HuH-7 (cell line): ENCODE measurements at regions not wholly inside any gene's neighbourhood (a gene's known extent, or its start where the extent isn't known, plus 50 kb on each side); places are given as distances from the start of the nearest gene placed in this dataset.
"Not testable (repeated sequence)": the region's sequence is repeated elsewhere in the genome, so short reads cannot be mapped to it uniquely, and the experiment has no call there.

Experiments used
- DNase-seq: peaks from one replicate; pipeline ENCODE4 v3.0.0; 2011; ENCODE audit warnings: low spot score

GRCh38 chr6:25181923-25182322, 97.3 kb upstream of the CARMIL1 start:
- DNase-seq, result no peak

- DNase-seq, result no peak
These were observed 92.3 kb upstream of the CARMIL1 start for GRCh38 chr6:25186919-25187318.

DNA sequence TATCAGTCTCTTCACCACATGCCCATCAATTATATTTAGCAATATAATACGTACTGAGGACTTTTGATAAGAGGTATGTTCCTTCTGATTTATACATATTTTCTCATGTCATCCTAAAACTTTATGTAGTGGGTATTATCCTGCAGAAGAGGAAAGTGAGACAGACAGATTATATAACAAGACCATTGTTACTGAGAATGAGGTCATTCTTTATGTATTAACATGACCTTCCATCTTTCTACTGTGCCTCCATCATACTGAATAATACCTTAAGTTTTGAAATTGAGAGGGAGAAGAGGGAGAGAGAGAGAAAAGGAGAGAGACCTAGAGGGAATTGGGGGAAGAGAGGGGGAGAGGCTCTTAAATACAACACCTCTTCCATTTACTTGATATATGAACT, 90.9 kb upstream of the CARMIL1 start:
- DNase-seq, result no peak

DNA sequence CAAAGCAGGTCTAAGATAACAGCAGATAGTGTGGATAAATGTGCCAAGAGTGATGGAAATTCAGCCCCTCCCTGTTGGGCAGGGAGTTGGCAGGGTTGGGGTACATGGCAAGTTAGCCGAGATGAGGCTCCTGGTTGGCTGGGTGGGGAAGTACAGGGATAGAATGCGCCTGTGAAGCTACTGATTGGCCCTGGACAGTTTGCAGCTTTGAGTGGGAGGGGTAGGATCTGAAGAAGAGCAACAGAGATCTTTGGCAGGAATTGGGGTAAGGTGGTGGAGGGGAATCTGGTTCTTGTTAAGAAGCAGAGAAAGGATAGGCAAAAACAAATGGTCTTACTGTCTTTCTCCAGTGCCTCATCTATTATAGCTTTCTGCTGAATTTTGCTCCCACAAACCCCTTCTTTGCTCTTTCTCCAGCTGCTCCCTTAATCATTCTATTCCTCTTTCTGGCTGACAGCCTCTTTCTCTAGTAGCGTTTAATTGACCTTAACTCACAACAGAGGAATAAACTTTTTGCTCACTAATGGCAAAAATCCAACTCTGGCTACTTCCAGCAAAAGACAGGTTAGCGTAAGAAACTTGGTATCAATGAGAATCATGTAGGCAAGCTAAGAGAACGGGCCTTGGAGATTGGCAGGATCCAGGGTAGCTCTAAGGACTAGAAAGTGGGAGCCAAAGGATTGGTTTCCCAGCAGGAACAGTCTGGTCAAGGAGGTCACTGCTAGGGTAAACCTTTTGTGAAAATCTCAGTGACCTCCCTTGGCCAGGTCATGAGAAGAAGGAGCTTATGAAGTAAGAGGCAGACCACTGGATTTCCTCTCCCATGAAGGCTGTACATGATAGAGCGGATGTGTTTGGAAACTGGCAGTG, 86.3 kb upstream of the CARMIL1 start:
- DNase-seq, result no peak

GRCh38 chr6:25193460-25194171, 85.6 kb upstream of the CARMIL1 start:
- DNase-seq, result no peak

DNA sequence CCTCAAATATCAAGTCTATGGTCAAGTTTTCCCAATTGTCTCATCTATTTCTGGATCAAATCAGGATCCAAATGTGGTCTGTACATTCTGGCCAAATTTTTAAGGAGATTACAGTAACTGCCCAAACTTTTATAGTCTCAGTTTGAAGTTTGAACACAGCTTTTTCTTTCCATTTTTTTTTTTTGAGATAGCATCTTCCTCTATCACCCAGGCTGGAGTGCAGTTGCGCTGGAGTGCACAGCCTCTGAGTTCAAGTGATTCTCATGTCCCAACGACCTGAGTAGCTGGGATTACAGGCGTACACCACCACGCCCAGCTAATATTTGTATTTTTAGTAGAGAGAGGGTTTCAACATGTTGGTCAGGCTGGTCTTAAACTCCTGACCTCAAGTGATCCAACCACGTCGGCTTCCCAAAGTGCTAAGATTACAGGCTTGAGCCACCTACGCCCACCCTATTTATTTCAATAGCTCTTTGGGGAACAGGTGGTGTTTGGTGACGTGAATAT, 84.9 kb upstream of the CARMIL1 start:
- no peak for DNase-seq

DNA sequence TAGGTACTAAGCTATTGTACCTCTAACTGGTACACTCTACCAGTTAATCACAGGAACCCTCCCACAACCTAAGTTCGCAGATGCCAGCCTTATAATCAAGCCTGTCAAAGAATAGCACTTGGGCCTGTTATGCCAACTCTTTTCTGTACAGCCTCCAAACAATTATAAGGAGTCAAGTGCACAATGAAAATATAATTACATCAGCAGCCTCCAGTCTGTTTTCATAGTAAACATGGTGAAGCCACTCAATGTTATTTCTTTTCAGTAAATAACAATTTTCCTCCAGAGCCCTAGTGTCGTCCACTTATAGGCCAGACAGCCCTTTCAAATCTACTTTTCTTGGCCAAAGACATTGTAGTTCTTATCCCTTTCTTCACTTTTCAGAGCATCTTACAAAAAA, 82.7 kb upstream of the CARMIL1 start:
- DNase-seq, result no peak

- DNase-seq, result no peak
These were observed 82.1 kb upstream of the CARMIL1 start for GRCh38 chr6:25197111-25197510.

DNA sequence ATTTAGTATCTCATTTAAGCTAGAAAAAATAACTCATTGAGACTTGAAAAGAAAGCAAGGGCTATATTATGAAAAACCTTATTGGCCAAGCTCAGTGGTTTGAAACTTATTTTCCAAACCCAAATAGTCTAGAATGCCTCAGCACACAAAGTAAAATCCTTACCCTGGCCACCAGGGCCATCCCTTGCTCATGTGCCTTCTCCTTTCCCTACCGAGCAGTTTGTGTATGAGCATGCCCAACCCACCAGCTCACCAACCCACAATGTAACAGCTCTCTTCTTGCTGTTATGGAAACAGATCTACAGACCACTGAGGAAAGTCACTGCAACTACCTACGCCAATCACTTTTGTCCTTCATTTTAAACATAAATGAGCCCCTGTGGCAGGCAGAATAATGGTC, 79.6 kb upstream of the CARMIL1 start:
- DNase-seq, result no peak

DNA sequence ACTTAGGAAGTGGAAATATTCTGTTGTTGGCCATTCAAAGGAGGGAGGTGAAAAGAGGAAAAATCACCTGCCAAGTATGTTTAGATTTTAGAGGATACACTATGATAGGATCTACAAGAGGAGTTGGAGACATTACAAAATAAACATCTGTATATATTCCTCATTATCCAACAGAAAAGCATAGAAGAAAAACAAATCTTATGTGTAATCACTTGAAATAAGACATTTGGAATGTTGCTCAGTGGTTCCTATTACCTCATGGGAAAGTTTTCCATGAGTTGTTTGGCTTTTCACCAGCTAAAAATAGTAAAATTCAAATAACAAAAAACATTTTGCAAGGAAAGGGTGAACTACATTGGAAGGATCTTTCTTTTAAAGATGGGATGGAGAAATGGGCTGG, 76.7 kb upstream of the CARMIL1 start:
- DNase-seq, result no peak

DNA sequence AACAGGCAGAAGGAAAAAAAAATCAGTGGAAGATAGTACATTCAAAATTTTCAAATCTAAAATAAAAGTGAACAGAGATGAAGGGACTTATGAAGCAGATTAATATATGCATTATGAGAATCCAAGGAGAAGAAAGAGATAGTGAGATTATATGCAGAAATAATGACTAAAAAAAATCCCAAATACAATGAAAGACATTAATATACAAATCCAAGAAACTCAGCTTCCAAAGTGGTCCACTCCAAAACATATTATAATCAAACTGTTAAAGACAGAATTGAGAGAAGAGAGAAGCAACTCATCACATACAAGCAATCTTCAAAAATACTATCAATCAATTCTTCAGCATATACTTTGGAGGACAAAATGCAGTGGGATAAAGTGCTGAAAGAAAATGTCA, 73.5 kb upstream of the CARMIL1 start:
- DNase-seq, result no peak

DNA sequence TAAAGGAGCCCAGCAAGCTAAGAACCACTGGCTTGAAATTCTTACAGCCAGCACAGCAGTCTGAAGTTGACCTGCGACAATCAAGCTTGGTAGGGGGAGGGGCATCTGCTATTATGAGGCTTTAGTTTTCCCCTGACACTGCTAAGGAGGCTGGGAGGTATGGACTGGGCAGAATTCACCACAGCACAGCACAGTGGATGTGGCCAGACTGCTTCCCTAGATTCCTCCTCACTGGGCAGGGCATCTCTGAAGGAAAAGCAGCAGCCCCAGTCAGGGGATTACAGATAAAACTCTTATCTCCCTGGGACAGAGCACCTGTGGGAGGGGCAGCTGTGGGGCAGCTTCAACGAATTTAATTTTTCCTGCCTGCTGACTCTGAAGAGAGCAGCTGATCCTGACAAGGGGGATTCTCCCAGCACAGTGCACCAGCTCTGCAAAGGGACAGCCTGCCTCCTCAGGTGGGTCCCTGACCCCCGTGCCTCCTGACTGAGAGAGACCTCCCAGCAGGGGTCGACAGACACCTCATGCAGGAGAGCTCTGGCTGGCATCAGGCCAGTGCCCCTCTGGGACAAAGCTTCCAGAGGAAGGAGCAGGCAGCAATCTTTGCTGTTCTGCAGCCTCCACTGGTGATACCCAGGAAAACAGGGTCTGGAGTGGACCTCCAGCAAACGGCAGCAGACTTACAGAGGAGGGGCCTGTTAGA, 71.6 kb upstream of the CARMIL1 start:
- DNase-seq, result not testable (repeated sequence)

DNA sequence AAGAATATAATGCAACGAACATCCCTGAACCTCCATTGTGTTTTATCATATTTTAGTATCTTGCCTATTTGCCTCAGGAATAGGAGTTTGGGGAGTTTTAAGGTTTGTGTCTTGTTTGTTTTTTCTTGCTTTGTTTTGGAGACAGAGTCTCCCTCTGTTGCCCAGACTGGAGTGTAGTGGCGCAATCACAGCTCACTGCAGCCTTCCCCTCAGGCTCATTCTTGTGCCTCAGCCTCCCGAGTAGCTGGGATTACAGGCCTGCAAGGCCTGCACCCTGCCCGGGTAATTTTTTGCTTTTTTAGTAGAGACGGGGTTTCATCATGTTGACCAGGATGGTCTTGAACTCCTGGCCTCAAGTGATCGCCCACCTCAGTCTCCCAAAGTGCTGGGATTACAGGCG, 63.3 kb upstream of the CARMIL1 start:
- DNase-seq, result no peak

GRCh38 chr6:25217302-25217701, 61.9 kb upstream of the CARMIL1 start:
- no peak for DNase-seq

DNA sequence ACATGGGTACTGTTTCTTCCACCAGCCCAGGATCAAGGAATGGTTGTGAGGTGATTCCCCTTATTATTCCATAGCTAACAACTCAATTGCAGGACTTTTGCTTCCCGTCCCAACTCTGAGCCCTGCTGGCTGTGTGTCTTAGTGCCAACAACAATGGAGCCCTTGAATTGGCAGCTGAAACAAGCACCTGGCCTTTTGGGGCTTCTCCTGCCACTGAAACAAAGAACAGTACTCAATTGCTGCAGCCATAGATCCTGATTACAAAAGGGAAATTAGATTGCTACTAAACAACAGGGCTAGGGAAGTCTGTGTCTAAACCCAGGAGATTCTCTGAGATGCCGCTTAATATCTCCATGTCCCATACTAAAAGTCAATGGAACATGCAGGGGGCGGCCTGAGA, 61.3 kb upstream of the CARMIL1 start:
- no peak for DNase-seq

DNA sequence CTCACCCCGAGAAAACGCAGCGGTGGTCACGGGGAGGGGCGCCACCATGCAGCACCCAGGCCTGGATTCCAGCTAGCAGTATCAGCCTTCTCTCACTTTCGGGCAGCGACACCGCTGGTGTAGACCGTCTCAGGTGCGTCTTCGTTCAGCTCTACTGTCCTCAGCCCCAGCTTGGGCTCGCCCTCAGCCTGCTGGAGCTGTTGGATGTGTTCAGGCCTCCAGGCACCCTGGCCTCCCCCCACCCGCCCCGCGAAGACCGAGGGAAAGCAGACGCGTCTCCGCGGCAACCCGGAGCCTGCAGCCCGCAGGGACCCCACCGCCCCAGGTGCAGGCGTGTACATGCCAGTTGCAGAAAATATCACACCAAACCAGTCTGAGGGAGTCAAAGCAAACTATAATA, 60.8 kb upstream of the CARMIL1 start:
- no peak for DNase-seq

DNA sequence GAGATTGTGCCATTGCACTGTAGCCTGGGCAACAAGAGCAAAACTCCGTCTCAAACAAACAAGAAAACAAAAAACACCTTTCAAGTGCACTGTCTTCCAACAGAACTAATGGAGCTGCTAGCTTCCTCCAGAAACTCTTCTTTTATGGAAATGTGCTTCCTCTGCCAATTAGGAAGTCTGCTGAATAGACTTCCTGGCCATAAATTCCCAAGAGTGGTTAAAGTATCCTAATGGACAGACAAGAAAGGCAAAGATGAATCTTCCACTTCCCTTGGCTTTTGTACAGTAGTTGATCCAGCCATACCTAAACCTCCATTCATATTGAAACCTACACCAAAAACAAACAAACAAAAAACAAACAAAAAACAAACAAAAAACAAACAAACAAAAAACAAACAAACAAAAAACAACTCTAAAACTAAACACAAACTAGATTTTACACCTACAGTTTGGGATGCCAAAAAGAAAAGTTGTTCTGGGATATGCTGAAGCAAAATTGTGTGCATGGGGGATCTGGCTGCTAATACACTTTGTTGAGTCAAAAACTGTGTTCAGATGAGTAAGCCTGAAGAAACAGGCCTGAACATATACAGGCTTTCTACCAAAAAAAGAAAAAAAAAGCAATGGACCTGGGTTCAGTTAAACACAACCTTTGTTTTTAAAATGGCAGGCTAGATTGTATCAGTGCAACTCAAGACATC, 59.8 kb upstream of the CARMIL1 start:
- DNase-seq, result no peak

GRCh38 chr6:25219917-25220278, 59.3 kb upstream of the CARMIL1 start:
- DNase-seq, result no peak

GRCh38 chr6:25220857-25221256, 58.3 kb upstream of the CARMIL1 start:
- no peak for DNase-seq

- DNase-seq, result no peak
These were observed 57.0 kb upstream of the CARMIL1 start for GRCh38 chr6:25222006-25222678.

DNA sequence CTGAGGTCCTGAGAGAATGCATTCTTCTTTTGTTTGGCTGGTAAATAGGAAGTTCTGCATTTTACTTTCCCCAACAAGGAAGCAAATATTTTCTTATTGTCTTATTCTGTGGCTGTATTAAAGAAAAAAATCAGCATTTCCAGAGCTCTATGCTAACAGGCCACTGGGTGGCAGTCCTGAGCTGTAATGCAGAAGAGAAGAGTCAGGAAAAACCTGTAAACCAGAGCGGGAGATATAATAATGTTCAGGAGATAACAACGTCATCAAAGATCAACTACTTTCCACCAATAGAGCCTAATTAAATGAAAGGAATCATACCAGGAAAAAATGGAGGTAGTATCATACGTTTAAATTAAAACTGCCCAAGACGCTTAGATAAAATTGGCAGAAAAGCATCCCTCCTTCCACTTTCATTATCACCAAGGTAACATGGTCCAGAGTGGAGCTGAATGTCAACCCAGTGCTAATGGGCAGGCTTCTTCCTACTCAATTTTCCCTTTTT, 55.6 kb upstream of the CARMIL1 start:
- peak; percentile 33 for DNase-seq
